Subcutaneous abdominal adipose tissue (tissue), 5 donors: ENCODE measurements at regions not wholly inside any gene's neighbourhood (a gene's known extent, or its start where the extent isn't known, plus 50 kb on each side); places are given as distances from the start of the nearest gene placed in this dataset.

Source experiments
- H3K27ac ChIP-seq: one replicate; pipeline ENCODE4 v1.7.0; 2013; ENCODE audit warnings: low read depth, mild to moderate bottlenecking, inconsistent platforms, low read length, moderate library complexity
- H3K27me3 ChIP-seq, 5 donors: one replicate each; pipeline ENCODE4 v1.7.0; 2013; ENCODE audit warnings: low read length in 5 of 5, inconsistent platforms in 1 of 5; ENCODE audit not compliant: control insufficient read depth in 5 of 5, insufficient read depth in 4 of 5
- H3K36me3 ChIP-seq, 5 donors: one replicate each; pipeline ENCODE4 v1.7.0; 2013; ENCODE audit warnings: low read length in 5 of 5; ENCODE audit not compliant: control insufficient read depth in 5 of 5, insufficient read depth in 5 of 5
- H3K4me1 ChIP-seq, 5 donors: one replicate each; pipeline ENCODE4 v1.7.0; 2013; ENCODE audit warnings: low read length in 5 of 5, mild to moderate bottlenecking in 3 of 5, moderate library complexity in 1 of 5; ENCODE audit not compliant: control insufficient read depth in 5 of 5, insufficient read depth in 5 of 5
- H3K4me3 ChIP-seq, 5 donors: one replicate each; pipeline ENCODE4 v1.7.0; 2013; ENCODE audit warnings: low read length in 5 of 5, low read depth in 1 of 5
- H3K9ac ChIP-seq, 5 donors: one replicate each; pipeline ENCODE4 v1.7.0; 2013; ENCODE audit warnings: low read length in 5 of 5, mild to moderate bottlenecking in 4 of 5, moderate library complexity in 3 of 5
- H3K9me3 ChIP-seq, 5 donors: one replicate each; pipeline ENCODE4 v1.7.0; 2013; ENCODE audit warnings: low read length in 5 of 5; ENCODE audit not compliant: control insufficient read depth in 5 of 5
- donor health status: healthy.
- donor health status: healthy.
- donor health status: healthy.
- donor health status: healthy.
- donor health status: healthy.

GRCh38 chr3:110253794-110254193 lies 817.8 kb upstream of the NECTIN3 start:
- no peaks in the 10 kb centered on the region for H3K4me1 ChIP-seq
- H3K27ac ChIP-seq, result no peak overlapping the region
- H3K36me3 ChIP-seq, result no peaks in the 10 kb centered on the region
- no peaks in the 10 kb centered on the region for H3K9me3 ChIP-seq
- no peak overlapping the region for H3K9ac ChIP-seq
- H3K4me3 ChIP-seq, result no peak overlapping the region
- H3K27me3 ChIP-seq, result no peaks in the 10 kb centered on the region

GRCh38 chr3:110254591-110254990 lies 817.0 kb upstream of the NECTIN3 start:
- H3K27ac ChIP-seq, result no peak overlapping the region
- H3K9ac ChIP-seq, result no peak overlapping the region
- H3K4me1 ChIP-seq, result no peaks in the 10 kb centered on the region
- no peak overlapping the region for H3K4me3 ChIP-seq
- no peaks in the 10 kb centered on the region for H3K36me3 ChIP-seq
- no peaks in the 10 kb centered on the region for H3K27me3 ChIP-seq
- H3K9me3 ChIP-seq, result no peaks in the 10 kb centered on the region

DNA sequence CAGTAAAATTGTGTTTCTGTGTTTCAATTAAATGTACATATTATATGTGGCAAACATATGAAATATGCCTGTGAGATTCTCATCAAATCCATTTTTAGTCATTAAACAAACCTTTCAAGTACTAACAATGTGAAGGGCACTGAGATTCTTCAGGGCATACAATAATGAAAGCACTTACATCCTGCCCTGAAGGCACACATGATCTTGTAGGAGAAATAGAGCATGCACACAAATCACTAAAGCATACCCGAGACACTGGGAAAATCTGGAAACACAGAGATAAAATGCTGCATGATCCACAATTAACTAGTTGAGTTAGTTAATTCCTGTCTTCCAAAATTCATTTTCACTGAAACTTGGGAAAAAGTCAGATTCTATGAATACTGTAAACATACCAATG lies 810.5 kb upstream of the NECTIN3 start:
- Histone ChIP-seq H3K9ac (no peak overlapping the region), H3K27me3 (no peaks in the 10 kb centered on the region), H3K36me3 (no peaks in the 10 kb centered on the region), H3K4me1 (no peaks in the 10 kb centered on the region), H3K27ac (no peak overlapping the region), H3K4me3 (no peak overlapping the region), H3K9me3 (no peaks in the 10 kb centered on the region)

GRCh38 chr3:110262896-110263295 lies 808.7 kb upstream of the NECTIN3 start:
- Histone ChIP-seq H3K36me3 (no peaks in the 10 kb centered on the region), H3K9me3 (no peaks in the 10 kb centered on the region), H3K4me1 (no peaks in the 10 kb centered on the region), H3K9ac (no peak overlapping the region), H3K4me3 (no peak overlapping the region), H3K27ac (no peak overlapping the region), H3K27me3 (no peaks in the 10 kb centered on the region)

GRCh38 chr3:110265302-110265701 lies 806.3 kb upstream of the NECTIN3 start:
- H3K9ac ChIP-seq, result no peak overlapping the region

DNA sequence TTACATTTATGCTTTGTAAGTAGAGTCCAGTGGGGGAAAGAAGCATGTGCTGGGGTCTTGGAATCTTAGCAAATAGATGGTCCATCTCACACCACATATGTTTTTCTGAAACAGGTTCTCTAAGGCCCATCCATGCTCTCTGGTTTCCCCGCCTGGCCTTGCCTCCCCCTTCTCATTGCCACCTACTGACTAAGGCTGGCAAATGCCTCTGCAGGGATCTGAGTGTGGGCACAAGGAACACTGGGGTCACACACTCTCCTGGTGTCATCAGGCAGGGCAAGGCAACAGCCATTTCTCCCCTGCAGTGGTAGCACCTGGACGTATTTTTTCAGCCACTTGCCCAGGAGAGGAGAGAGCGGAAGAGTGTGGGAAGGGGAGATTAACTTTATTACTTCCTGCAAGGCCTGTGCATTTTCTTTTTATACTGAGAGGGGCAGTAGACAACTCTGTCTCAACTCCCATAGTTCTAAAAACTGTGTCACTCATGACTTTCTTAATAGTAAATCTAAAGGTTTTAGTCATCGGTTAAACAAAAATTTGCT lies 804.2 kb upstream of the NECTIN3 start:
- H3K4me1 ChIP-seq, result no peaks in the 10 kb centered on the region
- no peak overlapping the region for H3K4me3 ChIP-seq
- no peaks in the 10 kb centered on the region for H3K36me3 ChIP-seq
- H3K27ac ChIP-seq, result no peak overlapping the region
- H3K27me3 ChIP-seq, result no peaks in the 10 kb centered on the region
- H3K9me3 ChIP-seq, result no peaks in the 10 kb centered on the region
- H3K9ac ChIP-seq, result no peak overlapping the region

More at GRCh38 chr3:110265302-110265701, 806.3 kb upstream of the NECTIN3 start:
- Histone ChIP-seq H3K36me3 (no peaks in the 10 kb centered on the region), H3K4me3 (no peak overlapping the region), H3K27me3 (no peaks in the 10 kb centered on the region), H3K9me3 (no peaks in the 10 kb centered on the region), H3K4me1 (no peaks in the 10 kb centered on the region), H3K27ac (no peak overlapping the region)

GRCh38 chr3:110272525-110272924 lies 799.1 kb upstream of the NECTIN3 start:
- H3K4me3 ChIP-seq, result no peak overlapping the region
- no peaks in the 10 kb centered on the region for H3K36me3 ChIP-seq
- H3K4me1 ChIP-seq, result no peaks in the 10 kb centered on the region
- H3K27me3 ChIP-seq, result no peaks in the 10 kb centered on the region
- H3K9me3 ChIP-seq, result no peaks in the 10 kb centered on the region
- no peak overlapping the region for H3K9ac ChIP-seq
- H3K27ac ChIP-seq, result no peak overlapping the region

DNA sequence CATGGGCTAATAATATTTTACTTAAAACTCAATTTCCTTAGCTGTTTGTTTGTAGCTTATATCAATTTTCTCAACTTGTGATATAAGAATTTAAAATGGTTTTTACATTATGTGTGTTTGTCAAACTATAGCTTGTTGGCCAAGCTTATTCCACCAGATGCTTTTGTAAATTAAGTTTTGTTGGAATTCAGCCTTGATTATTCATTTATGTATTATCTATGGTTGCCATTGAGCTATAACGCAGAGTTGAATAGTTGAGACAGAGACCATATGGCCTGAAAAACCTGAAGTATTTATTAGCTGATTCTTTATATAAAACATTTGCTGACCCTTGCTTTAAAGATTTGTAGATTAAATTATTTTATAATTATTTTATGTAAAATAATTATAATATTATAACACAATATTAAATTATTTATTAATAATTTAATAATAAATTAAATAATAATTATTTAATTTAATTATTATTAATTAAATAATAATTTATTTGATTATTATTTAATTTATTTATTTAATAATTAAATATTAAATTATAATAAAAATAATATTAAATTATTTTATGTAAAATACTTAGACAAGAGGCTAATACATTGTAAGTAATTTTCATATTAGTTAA lies 779.6 kb upstream of the NECTIN3 start:
- H3K9me3 ChIP-seq, result peaks cover 0 to 5% (median 3%) of the 10 kb centered on the region in 5 donors
- no peak overlapping the region for H3K27ac ChIP-seq

DNA sequence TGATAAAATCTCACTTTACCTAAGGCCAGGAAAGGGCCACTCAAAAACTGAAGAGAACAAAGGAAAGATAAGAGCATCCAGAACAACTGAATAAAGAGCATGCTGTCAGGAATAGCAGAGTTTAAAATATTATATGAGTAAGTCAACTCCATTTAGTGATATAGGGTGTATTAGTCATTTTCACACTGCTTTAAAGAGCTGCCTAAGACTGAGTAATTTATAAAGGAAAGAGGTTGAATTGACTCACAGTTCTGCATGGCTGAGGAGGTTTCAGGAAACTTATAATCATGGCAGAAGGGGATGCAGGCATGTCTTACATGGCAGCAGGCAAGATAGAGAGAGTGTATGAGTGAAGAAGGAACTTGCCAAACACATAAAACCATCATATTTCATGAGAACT lies 778.0 kb upstream of the NECTIN3 start:
- peaks cover 0 to 3% (median 0%) of the 10 kb centered on the region in 5 donors for H3K9me3 ChIP-seq
- no peaks in the 10 kb centered on the region for H3K4me1 ChIP-seq
- H3K27ac ChIP-seq, result no peak overlapping the region
- H3K9ac ChIP-seq, result no peak overlapping the region
- no peak overlapping the region for H3K4me3 ChIP-seq
- no peaks in the 10 kb centered on the region for H3K27me3 ChIP-seq
- H3K36me3 ChIP-seq, result no peaks in the 10 kb centered on the region

More for the DNA sequence above, 779.6 kb upstream of the NECTIN3 start:
- Histone ChIP-seq H3K36me3 (no peaks in the 10 kb centered on the region), H3K9ac (no peak overlapping the region), H3K4me3 (no peak overlapping the region), H3K27me3 (no peaks in the 10 kb centered on the region), H3K4me1 (no peaks in the 10 kb centered on the region)

GRCh38 chr3:110296885-110297284 lies 774.7 kb upstream of the NECTIN3 start:
- no peak overlapping the region for H3K9ac ChIP-seq
- no peak overlapping the region for H3K27ac ChIP-seq
- H3K36me3 ChIP-seq, result no peaks in the 10 kb centered on the region

More at GRCh38 chr3:110296885-110297284, 774.7 kb upstream of the NECTIN3 start:
- Histone ChIP-seq H3K9me3 (peaks cover 0 to 3% (median 0%) of the 10 kb centered on the region in 5 donors), H3K4me3 (no peak overlapping the region), H3K27me3 (no peaks in the 10 kb centered on the region), H3K4me1 (no peaks in the 10 kb centered on the region)
